GM04503 (cell line): ENCODE measurements at regions not wholly inside any gene's neighbourhood (a gene's known extent, or its start where the extent isn't known, plus 50 kb on each side); places are given as distances from the start of the nearest gene placed in this dataset.

Experiments
- DNase-seq: peaks from one replicate; pipeline ENCODE4 v3.0.0-alpha.2; 2012; ENCODE audit warnings: low read depth

- no peak for DNase-seq
These were observed 1114.7 kb upstream of the PABPC4L start for GRCh38 chr4:135316266-135316779.

- DNase-seq = no peak
These were observed 1088.5 kb upstream of the PABPC4L start for GRCh38 chr4:135290136-135290535.

- DNase-seq = no peak
These were observed 1082.3 kb upstream of the PABPC4L start for GRCh38 chr4:135283934-135284333.

GRCh38 chr4:135282676-135283075, 1081.1 kb upstream of the PABPC4L start:
- DNase-seq = no peak

- no peak for DNase-seq
These were observed 1079.6 kb upstream of the PABPC4L start for GRCh38 chr4:135281230-135281629.

- DNase-seq = no peak
These were observed 1076.4 kb upstream of the PABPC4L start for GRCh38 chr4:135277980-135278315.

GRCh38 chr4:135277068-135277979, 1075.7 kb upstream of the PABPC4L start:
- no peak for DNase-seq

- DNase-seq = no peak
These were observed 1072.8 kb upstream of the PABPC4L start for GRCh38 chr4:135274416-135274815.

GRCh38 chr4:135269125-135269890, 1067.7 kb upstream of the PABPC4L start:
- no peak for DNase-seq

- no peak for DNase-seq
These were observed 1066.8 kb upstream of the PABPC4L start for GRCh38 chr4:135268369-135268768.

GRCh38 chr4:135267148-135267865, 1065.7 kb upstream of the PABPC4L start:
- no peak for DNase-seq

- DNase-seq = no peak
These were observed 1054.5 kb upstream of the PABPC4L start for GRCh38 chr4:135256111-135256510.

- no peak for DNase-seq
These were observed 1048.5 kb upstream of the PABPC4L start for GRCh38 chr4:135250040-135250439.

GRCh38 chr4:135249024-135249423, 1047.4 kb upstream of the PABPC4L start:
- no peak for DNase-seq

- DNase-seq = no peak
These were observed 1043.1 kb upstream of the PABPC4L start for GRCh38 chr4:135244696-135245095.

GRCh38 chr4:135244056-135244455, 1042.5 kb upstream of the PABPC4L start:
- no peak for DNase-seq

GRCh38 chr4:135240796-135241195, 1039.2 kb upstream of the PABPC4L start:
- DNase-seq = no peak

GRCh38 chr4:135239964-135240363, 1038.4 kb upstream of the PABPC4L start:
- no peak for DNase-seq

- DNase-seq = no peak
These were observed 1037.4 kb upstream of the PABPC4L start for GRCh38 chr4:135238940-135239339.

GRCh38 chr4:135236048-135236447, 1034.5 kb upstream of the PABPC4L start:
- no peak for DNase-seq

GRCh38 chr4:135227842-135228241, 1026.3 kb upstream of the PABPC4L start:
- DNase-seq = no peak

GRCh38 chr4:135225551-135225950, 1024.0 kb upstream of the PABPC4L start:
- DNase-seq = no peak
